HUES6 (cell line): ENCODE measurements at regions not wholly inside any gene's neighbourhood (a gene's known extent, or its start where the extent isn't known, plus 50 kb on each side); places are given as distances from the start of the nearest gene placed in this dataset.

Experiments used
- H3K27ac ChIP-seq: 2 replicates; pipeline ENCODE4 v1.7.0; 2013; ENCODE audit warnings: low read depth, mild to moderate bottlenecking, low read length, inconsistent platforms
- H3K27me3 ChIP-seq: 2 replicates; pipeline ENCODE4 v1.6.1; 2013; ENCODE audit warnings: low read length; ENCODE audit not compliant: control insufficient read depth, insufficient read depth
- H3K36me3 ChIP-seq: 2 replicates; pipeline ENCODE4 v1.6.1; 2013; ENCODE audit warnings: low read length; ENCODE audit not compliant: control insufficient read depth, insufficient read depth
- H3K4me1 ChIP-seq: 2 replicates; pipeline ENCODE4 v1.6.1; 2013; ENCODE audit warnings: low read length; ENCODE audit not compliant: control insufficient read depth, insufficient read depth
- H3K4me3 ChIP-seq: 2 replicates; pipeline ENCODE4 v1.5.1; 2013; ENCODE audit warnings: low read depth, low read length
- H3K9ac ChIP-seq: one replicate; pipeline ENCODE4 v1.6.1; 2013; ENCODE audit warnings: mild to moderate bottlenecking, low read length
- H3K9me3 ChIP-seq: 2 replicates; pipeline ENCODE4 v1.6.1; 2013; ENCODE audit warnings: low read depth, low read length; ENCODE audit not compliant: control insufficient read depth, insufficient read depth

- Histone ChIP-seq H3K27ac (no peak overlapping the region), H3K9me3 (peaks cover 2% of the 10 kb centered on the region; the same call in 1 of the 2 replicates), H3K4me1 (peaks cover 9% of the 10 kb centered on the region), H3K4me3 (no peak overlapping the region), H3K36me3 (no peaks in the 10 kb centered on the region), H3K27me3 (no peaks in the 10 kb centered on the region), H3K9ac (no peak overlapping the region)
These were observed 453.0 kb downstream of the SLITRK5 start for GRCh38 chr13:88124142-88124541.

GRCh38 chr13:88125055-88125454, 453.9 kb downstream of the SLITRK5 start:
- Histone ChIP-seq H3K36me3 (no peaks in the 10 kb centered on the region), H3K9me3 (peaks cover 2% of the 10 kb centered on the region; the same call in 1 of the 2 replicates), H3K9ac (no peak overlapping the region), H3K27me3 (no peaks in the 10 kb centered on the region), H3K4me1 (peaks cover 9% of the 10 kb centered on the region), H3K4me3 (no peak overlapping the region), H3K27ac (no peak overlapping the region)

- Histone ChIP-seq H3K9ac (no peak overlapping the region), H3K27ac (no peak overlapping the region), H3K4me1 (no peaks in the 10 kb centered on the region), H3K4me3 (no peak overlapping the region), H3K27me3 (no peaks in the 10 kb centered on the region), H3K36me3 (no peaks in the 10 kb centered on the region), H3K9me3 (0 out of 2 replicates have a peak, but pooled peaks cover 3% of the 10 kb centered on the region)
These were observed 465.1 kb downstream of the SLITRK5 start for GRCh38 chr13:88136098-88136790.

GRCh38 chr13:88142653-88143052, 471.5 kb downstream of the SLITRK5 start:
- no peaks in the 10 kb centered on the region for H3K9me3 ChIP-seq
- H3K27ac ChIP-seq: no peak overlapping the region
- H3K36me3 ChIP-seq: no peaks in the 10 kb centered on the region
- H3K4me3 ChIP-seq: no peak overlapping the region
- no peak overlapping the region for H3K9ac ChIP-seq
- H3K4me1 ChIP-seq: no peaks in the 10 kb centered on the region
- no peaks in the 10 kb centered on the region for H3K27me3 ChIP-seq

GRCh38 chr13:88144580-88144979, 473.4 kb downstream of the SLITRK5 start:
- H3K27me3 ChIP-seq: no peaks in the 10 kb centered on the region
- no peak overlapping the region for H3K4me3 ChIP-seq
- H3K27ac ChIP-seq: no peak overlapping the region
- H3K9me3 ChIP-seq: peaks cover 8% of the 10 kb centered on the region
- no peak overlapping the region for H3K9ac ChIP-seq
- no peaks in the 10 kb centered on the region for H3K36me3 ChIP-seq
- H3K4me1 ChIP-seq: no peaks in the 10 kb centered on the region

- no peaks in the 10 kb centered on the region for H3K27me3 ChIP-seq
- H3K9ac ChIP-seq: no peak overlapping the region
- H3K4me1 ChIP-seq: no peaks in the 10 kb centered on the region
- H3K9me3 ChIP-seq: peaks cover 2% of the 10 kb centered on the region
- H3K27ac ChIP-seq: no peak overlapping the region
- no peaks in the 10 kb centered on the region for H3K36me3 ChIP-seq
- H3K4me3 ChIP-seq: no peak overlapping the region
These were observed 482.2 kb downstream of the SLITRK5 start for GRCh38 chr13:88153353-88153752.

GRCh38 chr13:88154001-88154400, 482.8 kb downstream of the SLITRK5 start:
- no peak overlapping the region for H3K4me3 ChIP-seq
- no peaks in the 10 kb centered on the region for H3K9me3 ChIP-seq
- H3K36me3 ChIP-seq: no peaks in the 10 kb centered on the region
- no peaks in the 10 kb centered on the region for H3K4me1 ChIP-seq
- no peak overlapping the region for H3K9ac ChIP-seq
- H3K27ac ChIP-seq: no peak overlapping the region
- no peaks in the 10 kb centered on the region for H3K27me3 ChIP-seq

- Histone ChIP-seq H3K4me3 (no peak overlapping the region), H3K27ac (no peak overlapping the region), H3K9me3 (no peaks in the 10 kb centered on the region), H3K9ac (no peak overlapping the region), H3K4me1 (no peaks in the 10 kb centered on the region), H3K27me3 (no peaks in the 10 kb centered on the region), H3K36me3 (no peaks in the 10 kb centered on the region)
These were observed 491.0 kb downstream of the SLITRK5 start for GRCh38 chr13:88162076-88162702.

- H3K36me3 ChIP-seq: no peaks in the 10 kb centered on the region
- no peaks in the 10 kb centered on the region for H3K27me3 ChIP-seq
- no peak overlapping the region for H3K4me3 ChIP-seq
These were observed 505.1 kb downstream of the SLITRK5 start for GRCh38 chr13:88176231-88176630.

GRCh38 chr13:88183440-88183839, 512.3 kb downstream of the SLITRK5 start:
- no peaks in the 10 kb centered on the region for H3K4me1 ChIP-seq
- no peaks in the 10 kb centered on the region for H3K27me3 ChIP-seq
- H3K27ac ChIP-seq: no peak overlapping the region
- H3K36me3 ChIP-seq: no peaks in the 10 kb centered on the region
- no peak overlapping the region for H3K9ac ChIP-seq
- no peaks in the 10 kb centered on the region for H3K9me3 ChIP-seq
- no peak overlapping the region for H3K4me3 ChIP-seq

More at GRCh38 chr13:88176231-88176630, 505.1 kb downstream of the SLITRK5 start:
- Histone ChIP-seq H3K4me1 (no peaks in the 10 kb centered on the region), H3K9ac (no peak overlapping the region), H3K9me3 (no peaks in the 10 kb centered on the region), H3K27ac (no peak overlapping the region)

- H3K4me1 ChIP-seq: no peaks in the 10 kb centered on the region
- no peak overlapping the region for H3K9ac ChIP-seq
- no peak overlapping the region for H3K4me3 ChIP-seq
- H3K36me3 ChIP-seq: no peaks in the 10 kb centered on the region
- H3K27ac ChIP-seq: no peak overlapping the region
- no peaks in the 10 kb centered on the region for H3K27me3 ChIP-seq
- H3K9me3 ChIP-seq: no peaks in the 10 kb centered on the region
These were observed 517.8 kb downstream of the SLITRK5 start for GRCh38 chr13:88188986-88189385.
